Liver (tissue), 3 donors: ENCODE measurements at regions not wholly inside any gene's neighbourhood (a gene's known extent, or its start where the extent isn't known, plus 50 kb on each side); places are given as distances from the start of the nearest gene placed in this dataset.

ENCODE experiments used
- CTCF ChIP-seq: fragments of 150-350 bp; IDR thresholded peaks from 2 replicates; pipeline ENCODE4 v1.5.1; 2017; ENCODE audit warnings: improper control_type of control experiment, low read depth, low read length; ENCODE audit not compliant: missing input control
- FOXA1 ChIP-seq: IDR thresholded peaks from 2 replicates; pipeline ENCODE4 v1.6.1; 2016; ENCODE audit warnings: antibody characterized with exemption
- GABPA ChIP-seq, 2 donors: IDR thresholded peaks in 1 of 2; conservative IDR thresholded peaks in 1 of 2; 2 replicates each; pipeline ENCODE4 v1.6.1; 2016; ENCODE audit warnings: antibody characterized with exemption in 2 of 2, mild to moderate bottlenecking in 1 of 2, moderate library complexity in 1 of 2
- JUND ChIP-seq, 2 donors: IDR thresholded peaks; 2 replicates each; pipeline ENCODE4 v1.6.1; 2016; ENCODE audit warnings: antibody characterized with exemption in 2 of 2
- MAX ChIP-seq: IDR thresholded peaks from 2 replicates; pipeline ENCODE4 v1.6.1; 2016; ENCODE audit warnings: antibody characterized with exemption
- NR2F2 ChIP-seq: IDR thresholded peaks from 2 replicates; pipeline ENCODE4 v1.6.1; 2016; ENCODE audit warnings: antibody characterized with exemption
- RAD21 ChIP-seq, 2 donors: IDR thresholded peaks; 2 replicates each; pipeline ENCODE4 v1.6.1; 2016; ENCODE audit warnings: antibody characterized with exemption in 2 of 2, mild to moderate bottlenecking in 2 of 2
- RXRA ChIP-seq, 2 donors: IDR thresholded peaks; 2 replicates each; pipeline ENCODE4 v1.6.1; 2017 to 2018; ENCODE audit warnings: antibody characterized with exemption in 2 of 2, mild to moderate bottlenecking in 1 of 2
- SP1 ChIP-seq: IDR thresholded peaks from 2 replicates; pipeline ENCODE4 v1.6.1; 2018; ENCODE audit warnings: antibody characterized with exemption, mild to moderate bottlenecking
- TAF1 ChIP-seq: conservative IDR thresholded peaks from 2 replicates; pipeline ENCODE4 v1.6.1; 2016; ENCODE audit warnings: antibody characterized with exemption, mild to moderate bottlenecking
- YY1 ChIP-seq: IDR thresholded peaks from 2 replicates; pipeline ENCODE4 v1.6.1; 2016; ENCODE audit warnings: antibody characterized with exemption, mild to moderate bottlenecking
- TF ChIP-seq, protein P1 (sequence below): IDR thresholded peaks from 2 replicates; pipeline ENCODE4 v1.6.1; 2016; ENCODE audit warnings: antibody characterized with exemption
- TF ChIP-seq, protein P2 (sequence below): IDR thresholded peaks from 2 replicates; pipeline ENCODE4 v1.6.1; 2016; ENCODE audit warnings: antibody characterized with exemption, mild to moderate bottlenecking
- donor health status: healthy.
- donor health status: healthy.

DNA sequence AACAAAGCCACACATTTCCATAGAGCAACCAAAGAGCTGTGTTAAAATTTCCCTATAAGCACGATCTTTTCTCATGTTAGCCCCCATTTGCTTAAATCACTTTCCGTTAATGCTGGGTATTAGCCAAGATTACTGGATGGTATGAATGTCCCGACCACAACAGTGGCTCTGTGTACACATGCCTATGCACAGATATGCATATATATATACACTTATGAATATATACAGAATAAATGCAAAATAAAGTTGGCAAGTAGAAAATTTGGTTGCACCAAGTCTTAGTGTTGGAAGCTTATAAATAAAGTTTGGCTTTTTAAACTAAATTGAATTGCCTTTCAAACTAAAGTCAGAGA, 265.9 kb upstream of the ETAA1 start:
- TF ChIP-seq, protein P1, sequence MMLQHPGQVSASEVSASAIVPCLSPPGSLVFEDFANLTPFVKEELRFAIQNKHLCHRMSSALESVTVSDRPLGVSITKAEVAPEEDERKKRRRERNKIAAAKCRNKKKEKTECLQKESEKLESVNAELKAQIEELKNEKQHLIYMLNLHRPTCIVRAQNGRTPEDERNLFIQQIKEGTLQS = no peak
- no peak for TF ChIP-seq CTCF
- TF ChIP-seq MAX = no peak
- TF ChIP-seq RAD21 (IDR thresholded peaks at IDR 0.05) = no peak
- no peak for TF ChIP-seq SP1
- TF ChIP-seq FOXA1 = no peak
- TF ChIP-seq, protein P2, sequence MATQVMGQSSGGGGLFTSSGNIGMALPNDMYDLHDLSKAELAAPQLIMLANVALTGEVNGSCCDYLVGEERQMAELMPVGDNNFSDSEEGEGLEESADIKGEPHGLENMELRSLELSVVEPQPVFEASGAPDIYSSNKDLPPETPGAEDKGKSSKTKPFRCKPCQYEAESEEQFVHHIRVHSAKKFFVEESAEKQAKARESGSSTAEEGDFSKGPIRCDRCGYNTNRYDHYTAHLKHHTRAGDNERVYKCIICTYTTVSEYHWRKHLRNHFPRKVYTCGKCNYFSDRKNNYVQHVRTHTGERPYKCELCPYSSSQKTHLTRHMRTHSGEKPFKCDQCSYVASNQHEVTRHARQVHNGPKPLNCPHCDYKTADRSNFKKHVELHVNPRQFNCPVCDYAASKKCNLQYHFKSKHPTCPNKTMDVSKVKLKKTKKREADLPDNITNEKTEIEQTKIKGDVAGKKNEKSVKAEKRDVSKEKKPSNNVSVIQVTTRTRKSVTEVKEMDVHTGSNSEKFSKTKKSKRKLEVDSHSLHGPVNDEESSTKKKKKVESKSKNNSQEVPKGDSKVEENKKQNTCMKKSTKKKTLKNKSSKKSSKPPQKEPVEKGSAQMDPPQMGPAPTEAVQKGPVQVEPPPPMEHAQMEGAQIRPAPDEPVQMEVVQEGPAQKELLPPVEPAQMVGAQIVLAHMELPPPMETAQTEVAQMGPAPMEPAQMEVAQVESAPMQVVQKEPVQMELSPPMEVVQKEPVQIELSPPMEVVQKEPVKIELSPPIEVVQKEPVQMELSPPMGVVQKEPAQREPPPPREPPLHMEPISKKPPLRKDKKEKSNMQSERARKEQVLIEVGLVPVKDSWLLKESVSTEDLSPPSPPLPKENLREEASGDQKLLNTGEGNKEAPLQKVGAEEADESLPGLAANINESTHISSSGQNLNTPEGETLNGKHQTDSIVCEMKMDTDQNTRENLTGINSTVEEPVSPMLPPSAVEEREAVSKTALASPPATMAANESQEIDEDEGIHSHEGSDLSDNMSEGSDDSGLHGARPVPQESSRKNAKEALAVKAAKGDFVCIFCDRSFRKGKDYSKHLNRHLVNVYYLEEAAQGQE = no peak
- TF ChIP-seq JUND (IDR thresholded peaks at IDR 0.05) = no peak
- no peak for TF ChIP-seq RXRA (IDR thresholded peaks at IDR 0.05)
- no peak for TF ChIP-seq GABPA (IDR thresholded peaks at IDR 0.05 in 1 of 2, conservative IDR thresholded peaks at IDR 0.05 in 1 of 2)
- no peak for TF ChIP-seq TAF1
- TF ChIP-seq NR2F2 = no peak
- no peak for TF ChIP-seq YY1
